Omental fat pad (tissue), 3 donors: ENCODE measurements at regions not wholly inside any gene's neighbourhood (a gene's known extent, or its start where the extent isn't known, plus 50 kb on each side); places are given as distances from the start of the nearest gene placed in this dataset.
"Not testable (repeated sequence)": the region's sequence is repeated elsewhere in the genome, so short reads cannot be mapped to it uniquely, and the experiment has no call there.

Source experiments
- ATAC-seq: fragments of 150-250 bp; one replicate; pipeline ENCODE4 v1.9.1; 2016; ENCODE audit warnings: mild to moderate bottlenecking, moderate library complexity; ENCODE audit not compliant: low FRiP score
- DNase-seq: peaks from one replicate; pipeline ENCODE4 v3.0.0-alpha.2; 2019; ENCODE audit warnings: low spot score
- CTCF ChIP-seq, 3 donors: fragments of 450-650 bp; IDR thresholded peaks; one replicate each; pipeline ENCODE4 v1.5.1; 2016 to 2017; ENCODE audit warnings: antibody characterized with exemption in 3 of 3, mild to moderate bottlenecking in 3 of 3, moderate library complexity in 2 of 3

- ATAC-seq (no peak), DNase-seq (no peak)
- no peak for TF ChIP-seq CTCF (IDR thresholded peaks at IDR 0.05)
Observed at GRCh38 chr12:90729736-90730135, 225.2 kb downstream of the CCER1 start.

- DNase-seq = no peak
- ATAC-seq = no peak
- no peak for TF ChIP-seq CTCF (IDR thresholded peaks at IDR 0.05)
Observed at GRCh38 chr12:90712671-90713070, 242.3 kb downstream of the CCER1 start.

GRCh38 chr12:90710711-90711110, 244.3 kb downstream of the CCER1 start:
- no peak for TF ChIP-seq CTCF (IDR thresholded peaks at IDR 0.05)
- DNase-seq = no peak
- no peak for ATAC-seq

- DNase-seq (no peak), ATAC-seq (no peak)
- no peak for TF ChIP-seq CTCF (IDR thresholded peaks at IDR 0.05)
Observed at GRCh38 chr12:90706036-90706435, 248.9 kb downstream of the CCER1 start.

GRCh38 chr12:90695415-90695814, 259.6 kb downstream of the CCER1 start:
- DNase-seq (no peak), ATAC-seq (no peak)
- TF ChIP-seq CTCF (IDR thresholded peaks at IDR 0.05) = no peak

GRCh38 chr12:90690120-90690519, 264.9 kb downstream of the CCER1 start:
- ATAC-seq = no peak
- no peak for TF ChIP-seq CTCF (IDR thresholded peaks at IDR 0.05)
- DNase-seq = no peak

GRCh38 chr12:90687682-90688081, 267.3 kb downstream of the CCER1 start:
- not testable (repeated sequence) for DNase-seq, ATAC-seq

GRCh38 chr12:90683871-90684270, 271.1 kb downstream of the CCER1 start:
- ATAC-seq (no peak), DNase-seq (no peak)
- no peak for TF ChIP-seq CTCF (IDR thresholded peaks at IDR 0.05)
